Endothelial cell of umbilical vein (primary cell): ENCODE measurements at regions not wholly inside any gene's neighbourhood (a gene's known extent, or its start where the extent isn't known, plus 50 kb on each side); places are given as distances from the start of the nearest gene placed in this dataset.

Experiments
- CTCF ChIP-seq, 2 donors: IDR thresholded peaks; 1 replicate in 1 of 2; 2 replicates in 1 of 2; pipeline ENCODE4 v1.5.1; 2011; ENCODE audit warnings: low read length in 2 of 2, mild to moderate bottlenecking in 2 of 2, moderate library complexity in 2 of 2, control low read depth in 1 of 2, inconsistent platforms in 1 of 2, low read depth in 1 of 2; ENCODE audit not compliant: insufficient read depth in 1 of 2; ENCODE audit errors: extremely low read depth in 1 of 2
- GATA2 ChIP-seq: IDR thresholded peaks from 2 replicates; pipeline ENCODE4 v1.7.0; 2011; ENCODE audit warnings: low read depth, mild to moderate bottlenecking, moderate library complexity, mixed read lengths, low read length; ENCODE audit not compliant: insufficient read length, insufficient read depth
- POLR2A ChIP-seq: IDR thresholded peaks from 2 replicates; pipeline ENCODE4 v1.6.1; 2012; ENCODE audit warnings: low read depth, mild to moderate bottlenecking, control low read depth, low read length

GRCh38 chr2:176936410-176936809, 276.2 kb upstream of the HNRNPA3 start:
- TF ChIP-seq GATA2 (no peak), CTCF (IDR thresholded peaks at IDR 0.05; ENCODE audit: extremely low read depth in 1 of 2, insufficient read depth in 1 of 2, low read depth in 1 of 2, low read length in 2 of 2) (no peak), POLR2A (no peak)
